Progenitor cell of endocrine pancreas (in vitro differentiated cells): ENCODE measurements at regions not wholly inside any gene's neighbourhood (a gene's known extent, or its start where the extent isn't known, plus 50 kb on each side); places are given as distances from the start of the nearest gene placed in this dataset.

ENCODE experiments used
- DNase-seq: peaks from one replicate; pipeline ENCODE4 v3.0.0; 2021; ENCODE audit warnings: low spot score; ENCODE audit not compliant: unreplicated experiment
- H3K27ac Mint-ChIP-seq: 2 replicates; pipeline ENCODE4 v1.8.0; 2021; ENCODE audit warnings: mild to moderate bottlenecking, moderate library complexity, mixed read lengths
- H3K27me3 Mint-ChIP-seq: 2 replicates; pipeline ENCODE4 v1.8.0; 2021; ENCODE audit warnings: mixed read lengths
- H3K36me3 Mint-ChIP-seq: 2 replicates; pipeline ENCODE4 v1.8.0; 2022; ENCODE audit warnings: mixed read lengths; ENCODE audit not compliant: insufficient read depth
- H3K4me1 Mint-ChIP-seq: 2 replicates; pipeline ENCODE4 v1.8.0; 2021; ENCODE audit warnings: low read depth, mixed read lengths
- H3K4me3 Mint-ChIP-seq: 2 replicates; pipeline ENCODE4 v1.8.0; 2021; ENCODE audit warnings: low read depth, mild to moderate bottlenecking, moderate library complexity, mixed read lengths
- H3K9me3 Mint-ChIP-seq: 2 replicates; pipeline ENCODE4 v1.8.0; 2021; ENCODE audit warnings: low read depth, mixed read lengths
- CTCF ChIP-seq: fragments of 200-600 bp; sonication (generic); IDR thresholded peaks from one replicate; pipeline ENCODE4 v1.5.0; 2021; ENCODE audit warnings: antibody characterized with exemption, mild to moderate bottlenecking; ENCODE audit not compliant: unreplicated experiment

GRCh38 chr4:78703079-78703478 lies 73.1 kb upstream of the BMP2K start:
- no peak for TF ChIP-seq CTCF
- H3K27ac Mint-ChIP-seq, result no peak overlapping the region
- no peak overlapping the region for H3K4me3 Mint-ChIP-seq
- peaks cover 2% of the 10 kb centered on the region for H3K36me3 Mint-ChIP-seq
- H3K9me3 Mint-ChIP-seq, result peaks cover 8% of the 10 kb centered on the region
- H3K4me1 Mint-ChIP-seq, result peaks cover 6% of the 10 kb centered on the region
- no peak for DNase-seq
- no peaks in the 10 kb centered on the region for H3K27me3 Mint-ChIP-seq

GRCh38 chr4:78704317-78704716 lies 71.8 kb upstream of the BMP2K start:
- no peaks in the 10 kb centered on the region for H3K27me3 Mint-ChIP-seq
- TF ChIP-seq CTCF, result no peak
- H3K27ac Mint-ChIP-seq, result no peak overlapping the region
- peaks cover 2% of the 10 kb centered on the region for H3K36me3 Mint-ChIP-seq
- no peak overlapping the region for H3K4me3 Mint-ChIP-seq
- peaks cover 8% of the 10 kb centered on the region for H3K9me3 Mint-ChIP-seq
- peaks cover 6% of the 10 kb centered on the region for H3K4me1 Mint-ChIP-seq
- no peak for DNase-seq

- Mint-ChIP-seq H3K4me3 (no peak overlapping the region), H3K9me3 (peaks cover 8% of the 10 kb centered on the region), H3K27ac (no peak overlapping the region), H3K27me3 (no peaks in the 10 kb centered on the region), H3K4me1 (peaks cover 6% of the 10 kb centered on the region), H3K36me3 (peaks cover 2% of the 10 kb centered on the region)
- no peak for TF ChIP-seq CTCF
- DNase-seq, result no peak
Measured at GRCh38 chr4:78704981-78705683, 71.0 kb upstream of the BMP2K start.

GRCh38 chr4:78706302-78706701 lies 69.8 kb upstream of the BMP2K start:
- H3K4me3 Mint-ChIP-seq, result no peak overlapping the region
- no peak for DNase-seq
- no peak overlapping the region for H3K27ac Mint-ChIP-seq
- peaks cover 2% of the 10 kb centered on the region for H3K36me3 Mint-ChIP-seq
- TF ChIP-seq CTCF, result no peak
- no peaks in the 10 kb centered on the region for H3K27me3 Mint-ChIP-seq
- peaks cover 12% of the 10 kb centered on the region for H3K9me3 Mint-ChIP-seq
- peaks cover 6% of the 10 kb centered on the region for H3K4me1 Mint-ChIP-seq

GRCh38 chr4:78707268-78707667 lies 68.9 kb upstream of the BMP2K start:
- TF ChIP-seq CTCF, result no peak
- H3K4me3 Mint-ChIP-seq, result no peak overlapping the region
- DNase-seq, result no peak
- peaks cover 2% of the 10 kb centered on the region for H3K36me3 Mint-ChIP-seq
- peaks cover 6% of the 10 kb centered on the region for H3K4me1 Mint-ChIP-seq
- H3K27ac Mint-ChIP-seq, result no peak overlapping the region
- H3K9me3 Mint-ChIP-seq, result peaks cover 12% of the 10 kb centered on the region
- no peaks in the 10 kb centered on the region for H3K27me3 Mint-ChIP-seq
